NCI-H345 treated with DMSO at 0.1 percent for 48 hours (cell line): ENCODE measurements at regions not wholly inside any gene's neighbourhood (a gene's known extent, or its start where the extent isn't known, plus 50 kb on each side); places are given as distances from the start of the nearest gene placed in this dataset.

Experiments used
- DNase-seq: peaks from one replicate; lab custom pipeline; 2025; ENCODE audit not compliant: unreplicated experiment; lab: John Stamatoyannopoulos, UW

- no peak for DNase-seq
Measured at GRCh38 chr4:182111586-182111985, 131.6 kb upstream of the TENM3 start.

- DNase-seq = no peak
Measured at GRCh38 chr4:182113779-182114178, 129.4 kb upstream of the TENM3 start.

- no peak for DNase-seq
Measured at GRCh38 chr4:182124359-182124758, 118.8 kb upstream of the TENM3 start.

GRCh38 chr4:182126096-182126495, 117.1 kb upstream of the TENM3 start:
- DNase-seq = no peak

GRCh38 chr4:182126603-182127002, 116.6 kb upstream of the TENM3 start:
- DNase-seq = no peak

GRCh38 chr4:182133033-182133432, 110.2 kb upstream of the TENM3 start:
- no peak for DNase-seq

- no peak for DNase-seq
Measured at GRCh38 chr4:182134261-182134660, 108.9 kb upstream of the TENM3 start.

GRCh38 chr4:182136201-182136600, 107.0 kb upstream of the TENM3 start:
- no peak for DNase-seq

GRCh38 chr4:182137343-182137742, 105.9 kb upstream of the TENM3 start:
- DNase-seq = no peak

GRCh38 chr4:182139491-182139890, 103.7 kb upstream of the TENM3 start:
- no peak for DNase-seq

GRCh38 chr4:182140547-182140946, 102.7 kb upstream of the TENM3 start:
- no peak for DNase-seq

- no peak for DNase-seq
Measured at GRCh38 chr4:182141061-182141460, 102.1 kb upstream of the TENM3 start.

- no peak for DNase-seq
Measured at GRCh38 chr4:182142176-182143085, 100.8 kb upstream of the TENM3 start.

GRCh38 chr4:182143086-182143821, 99.9 kb upstream of the TENM3 start:
- no peak for DNase-seq

GRCh38 chr4:182143822-182144625, 99.2 kb upstream of the TENM3 start:
- DNase-seq = no peak

GRCh38 chr4:182144626-182145333, 98.4 kb upstream of the TENM3 start:
- no peak for DNase-seq

- no peak for DNase-seq
Measured at GRCh38 chr4:182145334-182145905, 97.8 kb upstream of the TENM3 start.

- DNase-seq = no peak
Measured at GRCh38 chr4:182147391-182147790, 95.8 kb upstream of the TENM3 start.

GRCh38 chr4:182150645-182151044, 92.6 kb upstream of the TENM3 start:
- DNase-seq = no peak

GRCh38 chr4:182155806-182156205, 87.4 kb upstream of the TENM3 start:
- DNase-seq = no peak
